ENCODE measurements at regions not wholly inside any gene's neighbourhood (a gene's known extent, or its start where the extent isn't known, plus 50 kb on each side); places are given as distances from the start of the nearest gene placed in this dataset.

DNA sequence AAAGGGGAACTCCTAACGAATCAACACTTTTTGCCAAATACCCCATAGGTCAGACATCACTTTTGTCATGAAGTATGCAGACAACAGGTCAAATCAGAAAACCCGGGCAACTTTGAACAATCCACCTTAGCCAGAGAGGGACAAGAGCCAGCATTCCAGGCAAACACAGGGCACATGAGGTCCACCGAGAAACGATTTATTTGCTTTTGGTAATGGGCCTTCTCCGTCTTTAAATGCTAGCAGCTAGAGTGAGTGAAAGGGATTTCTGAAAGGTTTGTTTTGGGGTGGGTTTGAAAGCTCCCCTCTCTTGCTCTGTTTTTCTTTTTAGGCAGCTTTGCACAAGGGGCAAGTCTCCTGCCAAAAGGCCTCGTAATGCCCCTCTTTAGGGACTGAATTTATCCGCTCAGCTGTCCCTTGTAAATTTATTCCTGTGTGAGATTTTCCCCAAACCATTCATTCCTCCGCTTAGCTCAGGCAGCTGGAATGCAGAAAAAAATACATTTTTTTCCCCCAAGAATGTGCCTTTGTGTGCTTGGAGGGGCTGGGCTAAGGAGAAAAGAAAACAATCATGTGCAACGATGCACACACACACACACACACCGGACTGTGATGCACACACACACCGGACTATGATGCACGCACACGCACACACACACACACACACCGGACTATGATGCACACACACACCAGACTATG, 196.9 kb downstream of the SNX19 start:
- DNase-seq, result no peak

DNA sequence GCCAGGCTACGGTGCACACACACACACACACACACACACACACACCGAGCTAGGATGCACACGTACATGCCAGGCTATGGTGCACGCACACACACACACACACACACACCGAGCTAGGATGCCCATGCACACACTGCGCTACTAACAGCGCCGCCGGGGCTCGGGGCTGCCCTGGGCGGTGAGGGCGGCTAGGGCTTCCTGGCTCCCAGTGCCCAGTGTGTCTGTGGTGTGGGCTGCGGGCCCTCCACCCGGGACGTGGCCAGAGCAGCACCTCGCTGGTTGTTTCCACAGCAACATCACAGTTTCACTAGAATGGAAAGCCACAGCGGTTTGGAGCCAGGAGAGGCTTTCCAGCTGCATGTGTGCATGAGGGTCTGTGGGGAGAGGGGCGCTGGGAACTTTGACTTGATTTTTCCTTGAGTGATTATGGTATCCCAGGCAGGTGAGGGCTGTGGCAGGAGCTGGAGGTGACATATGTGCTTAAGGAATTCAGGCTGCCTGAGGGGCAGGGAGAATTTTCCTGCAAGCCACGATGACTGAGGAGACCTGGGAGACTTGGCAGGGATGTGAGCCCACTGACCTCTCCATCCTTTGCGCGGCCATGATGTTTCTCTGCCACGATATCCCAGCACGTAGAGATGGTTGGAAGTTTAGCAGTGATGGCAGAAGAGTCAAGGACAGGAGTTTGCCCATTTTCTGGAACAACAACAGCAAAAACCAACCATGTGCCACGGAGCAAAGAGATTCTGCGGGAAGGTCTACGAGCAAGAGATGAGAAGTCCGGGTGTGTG, 195.9 kb downstream of the SNX19 start:
- DNase-seq, result no peak

DNA sequence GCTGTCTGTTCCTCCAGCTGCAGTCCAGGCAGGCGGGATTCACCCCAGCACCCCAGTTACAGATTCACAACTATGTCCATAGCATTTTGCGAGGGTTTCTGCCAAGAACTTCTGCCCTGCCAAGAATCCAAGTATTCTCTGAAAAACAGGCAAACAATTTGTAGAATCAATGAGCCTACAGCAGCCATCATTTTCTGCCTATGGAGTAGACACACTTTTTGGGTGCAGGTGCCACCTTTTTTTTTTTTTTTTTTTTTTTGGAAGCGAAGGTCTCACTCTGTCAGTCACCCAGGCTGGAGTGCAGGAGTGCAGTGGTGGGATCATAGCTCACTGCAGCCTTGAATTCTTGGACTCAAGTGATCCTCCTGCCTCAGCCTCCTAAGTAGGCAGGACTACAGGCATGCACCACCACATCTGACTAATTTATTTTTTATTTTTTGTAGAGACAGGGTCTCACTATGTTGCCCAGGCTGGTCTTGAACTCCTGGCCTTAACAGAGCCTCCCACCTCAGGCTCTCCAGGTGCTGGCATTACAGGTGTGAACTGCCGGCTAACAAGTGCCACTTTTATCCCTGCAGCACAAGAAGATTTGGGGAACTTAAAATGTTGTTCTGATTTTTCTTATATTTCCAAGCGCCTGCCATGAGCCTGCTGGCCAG, 195.1 kb downstream of the SNX19 start:
- DNase-seq, result no peak

DNA sequence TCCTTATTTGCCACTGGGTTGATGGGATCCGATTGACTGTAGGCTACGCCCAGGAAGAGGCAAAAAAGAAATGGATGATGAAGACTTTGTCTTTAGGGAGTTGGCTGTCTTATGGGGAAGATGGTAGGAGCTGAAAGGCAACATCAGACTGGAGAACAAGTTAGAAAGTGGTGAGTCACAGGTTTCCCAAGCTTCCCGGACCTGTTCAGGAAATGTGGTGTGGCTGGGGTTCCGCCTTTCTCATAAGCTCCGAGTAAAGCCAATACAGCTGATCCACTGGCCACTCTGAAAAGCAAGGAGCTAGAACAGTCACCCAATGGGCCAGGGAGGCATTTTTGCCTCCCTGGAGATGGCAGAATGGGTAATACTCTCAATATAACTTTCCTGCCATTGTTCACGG, 194.5 kb downstream of the SNX19 start:
- no peak for DNase-seq

DNA sequence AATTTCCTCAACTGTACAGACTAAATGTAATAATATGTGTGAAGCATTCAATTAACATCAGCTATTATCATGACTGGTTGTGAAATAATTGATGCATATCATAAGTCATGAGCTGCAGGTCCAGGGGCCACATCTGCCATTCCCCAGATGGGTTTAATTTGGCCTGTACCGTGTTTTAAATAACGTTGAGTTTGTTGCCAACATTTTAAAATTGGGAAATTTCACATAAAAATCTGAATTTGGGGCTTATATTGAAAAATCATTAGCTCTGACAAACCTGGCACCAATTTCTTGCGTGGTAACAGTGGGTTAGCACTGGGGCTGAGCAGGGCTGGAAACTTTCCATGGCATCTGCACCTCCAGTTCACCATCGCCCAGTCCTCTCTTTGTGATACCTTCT, 193.9 kb downstream of the SNX19 start:
- DNase-seq, result no peak

DNA sequence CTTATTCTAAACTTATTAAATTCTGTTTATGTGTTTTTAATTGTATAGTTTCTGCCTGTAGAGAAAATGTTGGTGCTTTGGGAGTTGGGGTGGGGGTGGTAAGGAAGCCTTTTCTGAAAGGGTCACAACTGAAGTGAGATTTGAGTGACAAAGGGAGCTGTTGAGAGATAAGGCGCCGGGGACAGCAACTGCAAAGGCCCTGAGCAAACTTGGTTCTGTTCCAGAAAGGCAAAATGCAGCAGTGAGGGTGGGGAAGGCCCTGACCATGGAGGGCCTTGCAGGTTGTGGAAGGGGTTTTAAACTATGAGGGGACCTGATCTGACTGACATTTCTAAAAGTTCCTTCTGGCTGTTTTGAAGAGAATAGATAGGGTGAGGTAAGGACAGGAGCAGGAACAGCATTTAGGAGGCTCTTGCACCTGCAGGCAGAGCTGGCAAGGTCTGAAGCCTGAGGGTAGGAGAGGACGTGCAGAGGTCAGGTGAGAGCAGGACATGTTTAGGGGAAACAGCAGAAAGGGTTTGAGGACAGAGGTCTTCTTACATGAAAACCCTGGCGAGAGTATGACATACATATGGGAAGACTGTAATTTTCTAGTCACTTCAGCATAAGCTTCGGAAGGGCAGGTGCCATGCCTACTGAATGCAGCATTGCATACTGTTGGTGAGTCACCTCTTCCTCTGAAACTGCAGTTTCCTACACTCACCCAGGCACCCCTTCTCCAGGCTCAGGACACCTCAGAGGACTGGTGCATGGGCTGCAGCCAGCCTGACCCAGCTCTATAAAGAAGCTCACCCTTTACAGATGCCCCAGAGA, 190.7 kb downstream of the SNX19 start:
- DNase-seq, result no peak

DNA sequence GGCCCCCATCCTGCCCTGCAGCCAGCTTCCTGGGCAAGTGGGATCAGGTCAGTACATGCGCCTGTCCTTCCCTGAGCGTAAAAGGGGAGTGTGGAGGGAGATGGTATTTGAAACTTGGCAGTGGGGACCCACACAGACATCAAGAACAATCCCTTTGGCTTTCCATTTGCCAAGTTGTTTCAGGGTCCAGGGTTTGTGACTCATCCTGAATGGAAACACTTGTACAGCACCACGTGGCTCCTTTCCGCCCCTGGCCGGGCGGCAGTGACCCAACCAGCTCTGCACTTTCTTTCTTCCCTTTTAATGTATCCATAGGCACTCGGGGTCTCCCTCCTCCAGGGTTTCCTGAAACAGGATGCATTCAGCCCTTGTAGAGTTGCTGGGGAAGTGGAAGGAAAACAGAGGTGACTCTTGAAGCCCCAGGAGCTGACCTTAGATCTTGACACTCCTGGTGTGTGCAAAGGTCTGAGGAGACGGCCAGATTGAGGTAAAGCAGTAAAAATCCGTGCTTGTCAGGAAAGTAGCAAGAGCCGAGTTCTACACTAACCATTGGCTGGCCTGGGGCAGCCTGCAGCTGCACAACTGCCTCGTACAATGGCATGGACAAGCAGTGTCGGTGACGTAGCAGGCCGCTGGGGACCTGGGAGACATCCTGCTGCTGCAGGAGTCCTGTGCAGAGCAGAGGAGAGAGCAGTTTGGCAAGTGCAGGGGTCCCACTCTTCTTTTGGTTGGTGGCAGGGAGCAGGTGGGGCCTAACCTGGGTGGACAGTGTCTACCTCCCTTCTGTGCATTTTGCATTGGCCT, 189.8 kb downstream of the SNX19 start:
- no peak for DNase-seq

DNA sequence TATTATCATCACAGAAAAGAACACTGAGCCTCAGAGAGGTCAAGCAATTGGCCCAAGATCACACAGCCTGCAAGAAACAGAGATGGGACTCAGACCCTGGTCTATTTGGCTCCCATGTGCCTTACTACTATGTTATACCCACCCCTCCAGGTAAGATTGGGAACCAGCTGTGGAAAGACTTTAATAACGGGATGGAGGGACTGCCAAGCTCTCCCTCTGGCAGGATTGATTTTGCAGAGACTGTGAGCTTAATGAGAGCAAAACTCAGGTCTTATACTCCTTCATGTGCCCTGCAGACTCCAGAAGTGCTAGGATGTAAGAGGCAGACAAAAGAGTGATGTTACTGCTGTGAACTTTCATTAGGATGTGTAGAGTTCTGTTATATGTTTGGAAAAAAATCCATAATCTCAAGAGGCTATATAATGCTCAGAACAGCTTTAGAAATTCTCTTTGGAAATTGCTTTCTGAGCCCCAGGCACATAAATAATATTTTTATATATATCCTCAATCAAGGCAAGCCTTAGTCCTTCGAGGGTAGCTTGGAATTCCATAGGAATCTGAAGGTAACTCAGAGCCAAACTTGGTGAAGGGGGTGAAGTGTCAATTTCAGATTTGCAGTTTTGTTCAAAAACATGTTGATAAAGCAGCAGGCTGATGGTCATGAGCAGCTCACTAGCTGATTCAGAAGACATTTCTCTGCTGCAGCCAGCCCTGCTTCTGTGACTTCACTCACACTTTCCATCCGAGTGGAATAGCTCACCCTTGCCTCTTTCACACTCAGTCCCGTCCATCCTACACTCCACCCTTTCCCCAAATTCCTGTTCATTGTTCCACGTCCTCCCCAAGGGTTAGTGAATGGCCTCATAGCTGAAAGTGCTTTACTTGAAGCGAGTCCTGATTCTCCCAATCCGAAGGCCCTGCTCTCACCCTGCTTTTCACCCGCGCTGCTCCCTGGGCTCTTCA, 188.8 kb downstream of the SNX19 start:
- DNase-seq, result no peak

DNA sequence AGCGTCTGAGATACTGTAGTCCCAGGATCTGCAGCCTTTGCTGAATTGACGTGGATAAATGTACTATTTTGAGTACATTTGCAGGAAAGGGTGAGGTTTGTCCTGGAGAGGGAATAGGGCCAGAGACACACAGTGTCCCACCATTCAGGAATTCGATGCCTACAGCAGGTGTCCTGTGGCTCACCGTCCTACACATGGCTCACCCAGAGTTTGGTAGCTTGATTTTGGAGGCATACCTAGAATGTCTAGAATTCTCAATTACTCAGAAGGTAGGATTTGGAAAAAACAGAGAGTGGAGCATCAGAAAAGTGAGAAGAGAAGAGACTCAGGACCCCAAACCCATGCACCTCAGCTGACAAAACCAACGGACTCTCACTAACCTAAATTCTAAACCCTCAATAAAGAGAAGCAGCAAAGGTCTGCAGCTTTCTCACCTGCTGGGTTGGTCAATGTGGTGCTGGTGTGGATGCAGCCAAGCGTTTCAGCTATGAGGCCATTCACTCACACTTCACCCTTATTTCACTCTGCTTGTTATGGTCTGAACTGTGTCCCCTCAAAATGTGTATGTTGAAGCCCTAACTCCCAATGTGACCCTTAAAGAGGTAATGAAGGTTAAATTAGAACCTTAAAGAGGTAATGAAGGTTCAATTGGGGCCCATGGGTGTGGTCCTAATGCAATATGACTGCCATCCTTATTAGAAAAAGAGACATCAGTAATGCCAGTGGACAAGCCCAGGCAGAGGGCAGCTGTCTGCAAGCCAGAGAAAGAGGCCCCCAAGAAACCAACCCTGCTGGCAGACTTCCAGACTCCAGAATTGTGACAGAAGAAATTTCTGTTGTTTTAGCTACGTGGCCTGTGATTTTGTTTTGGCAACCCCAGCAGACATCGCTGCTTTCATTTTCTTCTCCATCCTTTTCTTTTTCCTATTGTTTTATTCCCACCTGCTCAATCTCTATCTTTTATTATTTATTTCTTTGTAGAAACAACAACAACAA, 187.8 kb downstream of the SNX19 start:
- no peak for DNase-seq

DNA sequence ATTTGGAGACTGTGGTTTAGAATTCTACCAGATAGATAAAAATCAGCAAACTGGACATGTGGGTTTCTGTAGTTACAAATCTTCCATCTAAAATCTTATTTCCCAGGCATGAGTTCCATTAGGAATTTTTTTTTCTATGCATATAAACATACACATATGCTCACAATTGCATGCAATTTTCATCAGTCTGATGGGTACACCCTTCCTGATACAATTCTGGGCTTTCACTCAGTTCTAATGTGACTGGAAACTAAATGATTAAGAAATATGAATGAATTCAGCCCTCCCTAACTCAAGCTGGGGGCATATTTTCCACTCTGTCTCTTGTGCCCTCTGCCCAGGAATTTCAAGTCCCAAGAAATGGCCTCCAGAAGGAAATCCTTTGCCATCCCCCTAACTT, 187.1 kb downstream of the SNX19 start:
- DNase-seq, result no peak

DNA sequence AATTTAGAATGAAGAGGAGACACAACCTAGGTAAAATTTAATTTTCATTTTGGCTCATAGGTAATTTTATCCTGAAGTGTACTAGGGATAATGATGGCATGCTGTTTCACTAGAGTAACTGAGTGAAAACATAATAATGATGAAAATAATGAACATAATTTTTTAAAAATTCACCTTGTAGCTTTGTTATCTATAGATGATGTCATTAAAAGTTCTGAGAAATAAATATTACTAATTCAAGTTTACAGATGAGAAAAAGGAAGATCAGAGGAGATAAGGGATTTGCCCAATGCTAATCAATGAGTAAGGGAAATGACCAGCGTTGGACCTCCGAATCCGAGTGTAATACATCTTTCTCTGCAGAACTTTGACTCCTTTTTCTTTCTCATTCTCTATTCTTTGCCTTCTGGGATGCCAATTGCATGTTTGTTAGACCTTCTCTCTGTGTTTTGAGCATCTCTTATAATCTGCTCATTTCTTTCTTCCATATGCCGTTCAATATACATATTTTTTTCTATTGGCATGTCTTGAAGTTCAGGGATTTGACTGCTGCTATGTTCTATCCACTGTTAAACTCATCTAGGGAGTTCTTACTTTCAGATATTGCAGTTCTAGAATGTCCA, 186.5 kb downstream of the SNX19 start:
- no peak for DNase-seq

DNA sequence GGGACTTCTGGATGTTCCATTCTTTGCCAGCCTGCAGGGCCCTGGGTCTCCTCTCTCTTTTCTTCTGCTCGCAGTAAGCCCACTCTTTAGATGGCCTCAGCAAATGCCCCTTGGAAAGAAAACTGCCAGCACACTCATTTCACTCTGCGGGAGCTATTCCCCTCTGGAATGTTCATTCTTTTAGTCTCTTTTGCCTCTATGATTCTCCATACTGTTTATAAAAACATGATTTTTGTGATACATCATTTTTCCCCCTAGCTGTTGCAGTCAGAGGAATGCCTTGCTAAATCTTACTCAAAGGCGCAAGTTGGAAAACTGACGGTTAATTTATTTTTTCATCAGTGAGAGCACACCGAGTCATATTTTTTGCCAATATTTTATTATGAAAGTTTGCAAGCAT, 184.9 kb downstream of the SNX19 start:
- DNase-seq, result no peak

DNA sequence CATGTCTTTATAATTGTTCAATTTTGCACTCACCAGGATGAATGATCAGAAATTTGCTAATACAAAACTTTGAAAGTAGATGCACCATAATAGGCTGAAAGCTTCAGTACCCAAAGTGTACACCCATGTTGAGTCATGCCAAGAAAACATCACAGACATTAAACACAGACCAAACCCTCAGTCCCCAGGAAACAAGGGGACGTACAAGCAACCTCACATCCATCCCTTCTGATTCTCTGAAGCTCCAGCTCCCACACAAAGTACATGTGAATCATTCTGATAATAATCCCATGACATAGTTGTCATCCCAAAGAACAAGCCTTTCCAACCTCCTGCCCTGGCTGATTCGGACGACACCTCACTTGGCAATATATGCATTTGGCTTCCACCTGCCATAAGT, 183.8 kb downstream of the SNX19 start:
- no peak for DNase-seq

DNA sequence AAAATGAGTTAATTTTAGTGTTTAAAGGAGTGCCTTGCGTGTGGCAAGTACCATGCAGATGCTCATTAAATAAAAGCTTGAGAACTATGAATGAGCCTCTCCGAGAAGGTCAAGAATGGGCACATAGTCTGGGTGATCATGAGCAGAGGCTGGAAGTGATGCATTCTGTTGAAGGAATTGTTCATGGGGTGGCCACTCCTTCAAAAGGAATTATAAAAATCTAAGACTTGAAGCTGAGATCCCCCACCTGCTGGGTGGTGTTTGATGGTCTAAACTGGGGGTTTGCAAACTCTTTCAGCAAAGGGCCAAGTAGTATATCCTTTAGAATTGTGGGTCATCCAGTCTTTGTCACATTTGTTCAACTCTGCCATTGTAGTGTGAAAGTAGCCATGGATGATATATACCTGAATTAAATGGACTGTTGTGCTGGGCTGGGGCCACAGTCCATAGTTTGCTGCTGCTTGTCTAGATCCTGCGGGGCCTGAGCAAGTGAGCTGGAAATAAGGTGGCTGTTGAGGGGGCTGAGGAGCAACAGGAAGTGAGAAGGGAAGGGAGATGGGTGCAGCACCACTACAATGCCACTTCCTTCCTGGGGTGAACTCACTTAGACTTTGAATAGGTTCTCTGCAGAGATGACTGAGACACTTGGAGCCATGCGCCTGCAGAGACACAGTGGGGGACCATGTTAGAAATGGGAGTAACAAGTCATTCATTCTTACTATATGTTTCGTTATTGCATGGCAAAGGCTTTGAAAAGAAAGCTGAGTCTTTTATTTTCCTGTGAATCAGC, 179.0 kb downstream of the SNX19 start:
- no peak for DNase-seq

DNA sequence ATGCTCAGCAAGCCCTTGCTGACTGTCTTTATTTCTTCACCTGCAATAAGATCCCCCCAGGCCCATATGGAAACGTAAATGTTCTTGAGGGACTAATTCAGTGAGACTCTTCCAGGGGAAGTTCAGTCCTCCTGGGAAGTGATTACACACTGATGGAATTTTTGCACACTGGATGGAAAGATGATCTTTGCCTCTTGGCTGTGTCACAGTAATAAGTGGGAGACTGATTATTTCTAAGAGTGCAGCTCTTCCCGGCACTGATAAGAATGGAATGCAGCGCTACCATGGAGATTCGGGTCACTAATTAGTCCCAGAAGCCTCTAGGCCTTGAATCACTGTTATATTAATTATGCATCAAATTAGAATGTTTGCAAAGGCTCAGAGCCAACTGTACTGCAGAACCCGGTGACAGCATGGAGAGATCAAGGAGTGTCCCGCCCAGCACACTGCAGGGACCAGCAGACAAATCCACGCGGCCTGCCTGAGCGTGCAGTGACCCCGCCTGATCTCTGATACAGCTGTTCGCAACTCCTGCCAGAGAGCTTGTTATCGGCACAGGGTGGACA, 178.3 kb downstream of the SNX19 start:
- no peak for DNase-seq

DNA sequence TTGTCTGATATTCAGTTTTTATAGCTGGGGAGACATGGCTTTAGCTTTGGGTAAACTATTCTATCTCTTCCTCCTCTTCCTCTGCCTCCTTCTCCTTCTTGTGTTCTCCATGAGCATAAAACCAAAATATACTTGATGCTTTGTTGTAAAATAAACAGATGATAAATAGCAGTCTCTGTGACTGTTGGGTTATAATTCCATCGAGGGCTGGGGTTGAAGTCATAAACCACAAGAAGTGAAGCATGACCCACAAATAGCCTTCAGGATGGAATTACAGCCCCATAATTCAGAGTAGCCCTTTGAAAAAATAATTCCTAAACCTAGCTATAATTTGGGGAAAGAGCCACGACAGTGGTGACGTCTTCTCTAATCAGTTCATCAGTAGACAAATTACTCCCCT, 177.7 kb downstream of the SNX19 start:
- DNase-seq, result no peak

DNA sequence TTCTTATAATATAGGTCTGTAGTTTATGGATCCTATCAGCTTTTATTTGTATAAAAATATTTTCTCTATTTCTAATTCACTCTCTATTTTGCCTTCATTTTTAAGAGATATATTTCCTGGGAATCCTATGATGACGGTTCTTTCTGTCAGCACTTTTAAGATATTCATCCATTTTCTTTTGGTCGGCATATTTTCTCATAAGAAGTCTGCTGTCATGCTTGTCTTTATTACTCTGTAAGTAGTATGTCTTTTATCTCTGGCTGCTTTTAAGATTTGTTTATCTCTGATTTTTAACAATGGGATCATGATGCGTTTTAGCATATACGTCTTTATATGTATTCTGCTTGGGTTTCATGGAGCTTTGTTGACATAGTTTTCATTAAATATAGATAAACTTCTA, 175.5 kb downstream of the SNX19 start:
- DNase-seq, result no peak

DNA sequence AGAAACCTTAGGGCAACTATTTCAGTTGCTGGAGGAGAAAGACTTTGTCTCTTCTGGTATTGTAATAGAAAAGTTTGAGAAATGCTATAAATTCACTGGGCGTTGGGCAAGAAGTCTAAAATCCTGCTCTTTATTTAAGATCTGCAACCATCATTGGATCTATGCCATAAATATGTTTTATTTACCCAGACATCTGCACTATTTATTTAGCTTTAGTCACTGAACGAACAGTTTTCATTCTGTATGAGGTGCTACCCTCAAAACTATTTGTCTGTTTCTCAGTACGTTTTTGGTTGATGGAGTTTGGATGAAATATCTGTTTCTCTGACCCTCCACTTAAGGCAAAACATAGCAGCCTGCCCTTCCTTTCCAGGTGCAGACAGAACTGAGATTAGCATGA, 171.5 kb downstream of the SNX19 start:
- DNase-seq, result no peak
